ENCODE measurements at regions not wholly inside any gene's neighbourhood (a gene's known extent, or its start where the extent isn't known, plus 50 kb on each side); places are given as distances from the start of the nearest gene placed in this dataset.

GRCh38 chr1:5559078-5559477, 433.1 kb downstream of the NPHP4 start:
- no peak for DNase-seq

DNA sequence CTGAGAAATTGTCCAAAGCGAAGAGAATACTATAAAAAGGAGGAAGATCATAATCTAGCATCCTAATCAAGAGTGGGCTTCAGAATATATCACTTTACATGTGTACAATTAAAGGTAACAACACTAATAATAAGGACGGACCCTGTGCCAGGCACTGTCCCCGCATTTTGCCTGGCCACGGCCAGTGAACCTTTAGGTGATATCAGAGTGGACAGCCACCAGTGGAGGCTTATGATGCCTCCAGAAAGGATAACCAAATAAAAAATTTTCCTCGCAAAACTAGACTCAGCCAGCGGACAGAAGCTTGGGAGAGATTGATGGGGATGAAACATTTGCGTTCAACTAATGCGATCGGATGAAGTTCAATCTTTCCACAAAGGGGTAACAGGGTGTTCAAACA, 436.4 kb downstream of the NPHP4 start:
- no peak for DNase-seq

- no peak for DNase-seq
These were observed 437.4 kb downstream of the NPHP4 start for GRCh38 chr1:5554784-5555183.

DNA sequence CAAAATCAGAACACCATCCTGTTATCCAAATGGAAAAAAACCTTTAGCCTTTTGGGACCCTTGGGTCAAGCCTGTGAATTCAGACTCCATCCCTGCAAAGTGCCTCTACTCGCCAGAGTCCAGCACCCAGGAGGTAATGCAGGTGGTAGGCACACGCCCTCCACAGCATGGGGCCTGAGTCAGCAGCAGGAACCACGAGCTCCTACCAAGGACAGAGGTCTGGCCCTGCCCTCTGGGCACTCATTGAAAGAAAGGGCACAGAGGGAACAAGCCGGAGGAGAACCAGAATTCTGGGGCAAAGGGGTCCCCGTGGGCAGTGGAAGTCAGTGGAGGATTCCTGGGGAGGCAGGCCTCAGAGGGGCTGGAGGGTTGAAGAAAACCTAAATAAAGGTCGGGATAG, 438.1 kb downstream of the NPHP4 start:
- no peak for DNase-seq

DNA sequence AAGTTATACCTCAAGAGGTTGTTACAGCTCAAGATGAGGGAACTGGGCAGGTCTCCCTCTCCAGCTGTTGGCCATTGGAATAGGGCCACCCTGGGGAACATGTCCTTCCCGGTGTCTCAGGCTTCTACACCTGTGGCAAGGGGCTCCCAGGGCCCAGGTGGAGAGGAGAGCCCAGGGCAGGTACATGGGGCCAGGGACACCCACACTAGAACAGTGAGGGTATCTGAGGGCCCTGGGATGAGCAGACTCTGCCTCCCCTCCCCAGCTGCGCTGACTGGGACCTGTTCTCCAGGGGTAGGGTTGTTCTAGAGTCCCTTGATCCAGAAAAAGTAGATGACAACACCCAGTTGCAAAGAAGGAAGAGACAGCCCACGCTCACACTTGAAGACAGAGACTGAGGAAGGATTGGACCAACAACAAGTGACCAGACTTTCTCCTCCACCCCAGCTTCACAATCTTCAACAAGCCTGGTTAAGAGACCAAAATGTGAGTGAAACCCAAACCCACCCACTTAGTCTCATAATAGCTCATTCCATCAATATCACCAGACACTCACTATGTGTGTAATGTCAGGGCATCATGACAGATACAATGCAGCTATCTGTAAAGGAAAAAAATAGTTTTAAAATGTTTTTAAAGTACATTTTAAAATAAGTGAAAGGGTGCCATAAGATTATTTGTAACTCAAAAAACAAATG, 439.3 kb downstream of the NPHP4 start:
- DNase-seq, result no peak

- DNase-seq, result no peak
These were observed 440.8 kb downstream of the NPHP4 start for GRCh38 chr1:5551274-5551975.

DNA sequence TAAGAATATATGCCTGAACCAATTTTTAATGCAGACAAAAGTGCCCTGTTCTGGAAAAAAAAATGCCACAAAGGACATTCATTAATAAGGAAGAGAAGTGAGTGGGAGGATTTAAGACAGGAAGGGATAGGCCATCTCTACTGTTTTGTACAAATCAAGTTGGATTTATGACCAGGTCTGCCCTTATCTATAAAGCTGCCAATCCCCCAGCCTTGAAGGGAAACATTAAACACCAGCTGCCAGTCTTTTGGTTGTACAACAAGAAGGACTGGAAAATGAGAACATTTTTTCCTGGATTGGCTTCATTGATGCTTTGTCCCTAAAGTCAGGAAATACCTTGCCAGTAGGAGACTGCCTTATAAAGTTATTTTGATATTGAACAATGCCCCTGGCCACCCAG, 444.0 kb downstream of the NPHP4 start:
- no peak for DNase-seq

DNA sequence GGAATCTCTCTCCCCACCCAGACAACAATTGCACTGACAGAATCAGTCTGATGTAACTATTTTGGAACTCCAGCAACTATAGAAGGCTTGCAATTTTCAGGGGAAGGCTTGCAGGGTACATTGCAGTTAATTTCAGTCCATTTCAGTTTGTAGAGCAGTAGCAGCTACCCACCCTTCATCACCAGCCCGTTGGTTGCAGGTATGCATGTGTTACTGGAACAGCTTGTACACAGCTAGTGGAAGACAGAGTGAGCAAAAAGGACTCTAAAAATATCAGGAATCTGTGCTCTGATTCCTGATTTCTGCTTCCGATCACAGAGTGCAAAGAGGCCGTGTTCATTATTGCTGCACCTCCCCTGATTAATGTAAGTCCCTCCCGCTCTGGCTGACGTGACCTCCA, 449.0 kb downstream of the NPHP4 start:
- DNase-seq, result no peak

DNA sequence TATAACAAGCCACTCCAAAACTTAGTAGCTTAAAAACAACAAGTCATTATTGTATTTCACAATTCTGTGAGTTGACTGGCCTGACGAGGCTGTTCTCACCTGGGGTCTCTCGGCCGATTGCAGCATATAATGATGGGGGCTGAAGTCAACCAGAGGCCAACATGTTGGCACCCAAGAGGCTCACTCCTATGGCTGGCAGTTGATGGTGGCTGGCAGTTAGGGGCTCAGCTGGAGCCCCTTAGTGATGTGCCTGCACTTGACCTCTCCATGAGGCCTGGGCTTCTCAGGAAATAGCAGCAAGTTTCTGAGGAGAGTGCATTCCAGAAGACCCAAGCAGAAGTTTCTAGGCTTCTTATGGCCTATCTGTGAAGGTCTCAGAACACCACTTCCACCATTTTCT, 459.4 kb downstream of the NPHP4 start:
- DNase-seq, result no peak

- no peak for DNase-seq
These were observed 465.2 kb downstream of the NPHP4 start for GRCh38 chr1:5526822-5527551.

DNA sequence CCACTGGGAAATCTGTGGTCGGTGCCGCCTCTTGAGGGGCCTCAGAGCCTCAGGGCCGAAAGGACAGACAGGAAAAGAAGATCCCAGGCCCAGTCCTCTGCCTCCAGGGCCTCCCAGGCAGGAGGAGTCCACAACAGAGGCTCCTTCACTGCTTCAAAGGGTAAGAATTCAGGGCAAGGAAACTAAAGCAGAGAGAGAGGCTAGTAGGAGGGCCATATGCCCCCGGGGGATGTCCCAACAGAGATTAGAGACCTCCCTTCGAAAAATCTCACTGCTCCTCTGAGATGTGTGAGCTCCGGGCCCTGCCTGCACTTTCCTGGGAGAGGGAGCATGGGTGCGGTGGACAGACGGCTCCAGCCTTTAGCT, 465.9 kb downstream of the NPHP4 start:
- DNase-seq, result no peak

DNA sequence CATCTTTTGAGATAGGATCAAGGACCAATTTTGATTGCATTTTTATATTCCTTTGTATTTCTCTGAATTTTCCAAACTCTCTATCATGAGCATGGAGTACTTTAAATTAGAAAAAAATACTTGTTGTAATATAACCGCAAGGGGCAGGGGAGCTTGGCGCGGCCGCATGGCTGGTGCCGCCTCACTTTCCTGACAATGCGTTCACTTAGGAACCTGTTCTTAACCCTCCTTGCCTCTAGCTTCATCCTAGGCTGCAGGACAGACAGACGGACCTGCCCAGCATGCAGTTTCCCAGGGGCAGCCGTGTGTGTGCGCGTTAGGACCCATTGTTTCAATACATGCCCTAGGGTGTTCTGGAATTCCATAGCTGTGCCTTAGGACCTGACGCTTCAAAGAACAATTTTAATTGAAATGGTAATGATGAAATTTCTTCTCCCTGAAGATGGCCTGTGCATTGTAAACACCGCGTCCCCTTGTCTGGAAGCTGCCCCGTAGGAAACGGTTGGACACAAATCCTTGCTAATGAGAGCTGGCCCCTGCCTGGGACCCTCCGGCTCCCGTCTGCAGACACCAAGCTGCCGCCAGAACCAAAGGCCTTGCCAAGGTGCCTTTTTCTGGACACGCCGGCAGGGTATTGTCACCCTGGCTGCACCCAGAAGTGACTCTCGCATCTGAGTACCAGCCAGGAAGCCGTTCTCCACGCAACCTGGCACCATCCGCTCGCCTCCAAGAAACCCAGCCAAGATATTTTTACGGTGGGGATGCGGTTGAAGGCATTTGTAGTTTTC, 466.4 kb downstream of the NPHP4 start:
- no peak for DNase-seq

DNA sequence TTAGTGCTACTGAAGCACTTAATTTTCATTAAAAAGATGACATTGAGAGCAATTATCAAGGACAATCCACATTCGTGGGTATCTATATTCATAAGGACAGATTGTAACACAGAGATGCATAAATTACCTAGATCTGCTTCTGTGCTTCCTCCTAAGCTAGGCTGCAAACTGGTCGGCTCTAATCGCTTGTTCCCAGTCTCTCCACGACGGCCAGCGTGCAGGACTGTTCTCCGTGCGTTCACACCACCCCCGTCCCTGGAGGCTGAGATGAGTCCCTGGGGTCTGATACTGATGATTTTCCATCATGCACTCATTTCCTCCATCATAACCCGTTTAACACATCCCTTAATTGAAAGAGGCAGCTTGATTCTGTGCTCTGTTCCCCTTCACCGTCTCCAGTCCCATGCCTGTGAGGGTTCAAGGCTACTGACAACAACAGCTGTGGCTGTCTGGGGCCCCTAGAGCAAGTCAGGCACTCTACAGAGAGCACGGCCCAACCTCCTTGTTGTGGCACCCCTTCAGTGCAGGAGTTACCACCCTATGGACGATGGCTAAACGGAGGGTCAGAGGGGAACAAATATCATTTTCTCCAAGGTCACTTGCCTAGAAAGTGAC, 469.6 kb downstream of the NPHP4 start:
- no peak for DNase-seq

DNA sequence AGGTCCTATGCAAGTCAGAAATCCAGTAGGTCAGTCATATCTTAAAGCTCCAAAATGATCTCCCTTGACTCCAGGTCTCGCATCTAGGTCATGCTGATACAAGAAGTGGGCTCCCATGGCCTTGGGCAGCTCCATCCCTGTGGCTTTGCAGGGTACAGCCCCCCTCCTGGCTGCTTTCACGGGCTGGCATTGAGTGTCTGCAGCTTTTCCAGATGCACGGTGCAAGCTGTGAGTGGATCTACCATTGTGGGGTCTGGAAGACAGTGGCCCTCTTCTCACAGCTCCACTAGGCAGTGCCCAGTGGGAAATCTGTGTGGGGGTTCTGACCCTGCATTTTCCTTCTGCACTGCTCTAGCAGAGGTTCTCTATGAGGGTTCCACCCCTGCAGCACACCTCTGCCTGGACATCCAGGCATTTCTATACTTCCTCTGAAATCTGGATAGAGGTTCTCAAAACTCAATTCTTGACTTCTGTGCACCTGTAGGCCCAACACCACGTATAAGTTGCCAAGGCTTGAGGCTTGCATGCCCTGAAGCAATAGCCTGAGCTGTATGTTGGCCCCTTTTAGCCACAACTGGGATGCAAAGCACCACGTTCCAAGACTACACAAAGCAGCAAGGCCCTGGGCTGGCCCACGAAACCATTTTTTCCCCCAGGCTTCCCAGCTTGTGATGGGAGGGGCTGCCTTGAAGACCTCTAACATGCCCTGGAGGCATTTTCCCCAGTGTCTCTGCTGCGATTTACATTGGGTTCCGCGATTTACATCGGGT, 472.7 kb downstream of the NPHP4 start:
- no peak for DNase-seq

GRCh38 chr1:5516756-5517155, 475.5 kb downstream of the NPHP4 start:
- no peak for DNase-seq

DNA sequence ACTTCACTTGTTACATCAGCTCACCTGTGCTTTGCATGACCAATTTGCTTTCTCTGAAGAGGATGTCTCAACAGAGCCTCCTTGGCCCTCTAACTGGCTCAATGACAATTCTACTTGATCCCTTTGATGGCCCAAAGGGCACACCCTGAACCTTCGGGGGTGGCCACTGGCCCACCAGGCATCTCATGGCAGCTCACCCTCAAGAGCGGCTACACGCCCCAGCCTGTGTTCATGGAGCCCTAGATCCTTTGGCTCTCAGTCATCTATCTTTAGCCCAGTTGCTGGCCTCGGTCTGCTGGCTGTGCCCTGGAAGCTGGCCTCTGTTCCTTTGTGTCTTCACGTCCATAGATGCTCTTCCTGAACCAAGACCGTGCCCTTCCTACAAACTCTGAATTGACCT, 476.7 kb downstream of the NPHP4 start:
- DNase-seq, result no peak

DNA sequence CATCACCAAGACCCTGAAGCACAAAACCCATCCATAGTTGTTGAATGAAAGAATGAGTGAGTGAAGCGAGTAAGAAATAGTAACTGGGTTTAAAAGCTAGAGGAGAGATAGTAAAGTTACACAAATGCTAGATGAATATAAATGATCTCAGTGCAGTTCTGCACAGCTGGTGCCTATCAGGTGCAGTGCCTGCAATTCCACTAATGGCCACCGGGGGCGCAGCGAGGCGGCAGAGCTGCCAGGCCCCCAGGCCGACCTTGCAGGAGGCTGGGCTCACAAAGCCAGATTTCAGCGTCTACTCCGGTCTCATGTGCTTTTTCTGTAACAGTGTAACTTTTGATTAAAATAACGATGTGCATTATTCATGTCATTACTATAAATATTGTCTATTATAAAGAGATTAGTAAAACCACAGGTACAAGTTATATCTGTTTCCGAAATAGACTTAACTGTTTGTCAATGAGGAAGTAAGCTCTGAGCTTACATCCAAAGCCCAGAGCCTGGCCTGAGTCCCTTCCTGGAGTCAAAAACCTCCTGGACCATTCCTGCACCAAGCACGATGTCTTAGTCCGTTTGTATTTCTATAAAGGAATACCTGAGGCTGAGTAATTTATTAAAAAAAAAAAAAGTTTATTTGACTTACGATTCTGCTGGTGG, 477.6 kb downstream of the NPHP4 start:
- DNase-seq, result peak; percentile 88

DNA sequence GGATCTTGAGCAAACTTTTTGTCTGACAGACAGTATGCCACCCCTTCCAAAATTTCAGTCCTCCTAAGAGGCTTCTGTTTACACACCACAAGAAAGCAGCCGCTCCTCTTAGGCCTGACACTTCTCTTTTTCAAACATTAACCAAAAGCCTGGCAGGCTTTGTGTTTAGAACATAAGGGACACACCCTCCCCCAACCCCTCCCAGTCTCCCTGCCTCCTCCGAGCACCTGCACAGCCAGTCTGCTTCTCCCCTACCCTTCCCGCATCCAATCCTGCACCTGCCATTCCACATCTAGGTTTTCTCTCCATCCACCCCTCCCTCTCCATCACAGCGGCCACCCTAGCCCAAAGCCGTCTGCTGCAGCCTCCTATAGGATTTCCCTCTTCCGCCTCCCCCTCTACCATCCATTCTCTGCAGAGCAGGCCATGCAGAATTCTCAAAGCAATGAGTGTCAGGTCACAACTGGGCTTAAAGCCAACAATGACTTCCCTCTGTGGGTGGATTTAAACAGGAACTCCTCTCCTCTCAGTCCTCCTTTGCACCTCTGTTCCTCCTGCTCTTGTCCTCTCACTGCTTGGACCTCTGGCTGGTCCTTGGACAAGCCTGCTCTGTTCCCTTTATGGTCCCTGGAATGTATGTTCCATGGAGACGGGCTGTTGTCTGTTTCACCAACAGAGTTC, 478.2 kb downstream of the NPHP4 start:
- no peak for DNase-seq

- no peak for DNase-seq
These were observed 479.0 kb downstream of the NPHP4 start for GRCh38 chr1:5513179-5513578.

- no peak for DNase-seq
These were observed 480.7 kb downstream of the NPHP4 start for GRCh38 chr1:5511381-5512097.

Measured in stimulated activated CD8-positive, alpha-beta memory T cell treated with anti-CD3 and anti-CD28 coated beads, Interleukin-4, amount 100 ng/mL, for 48 hours (primary cell).